KOPT-K1 (cell line): ENCODE measurements at regions not wholly inside any gene's neighbourhood (a gene's known extent, or its start where the extent isn't known, plus 50 kb on each side); places are given as distances from the start of the nearest gene placed in this dataset.

ENCODE experiments used
- H3K27ac ChIP-seq: fragments of 200-600 bp; sonication (generic); 2 replicates; pipeline ENCODE4 v1.5.1; 2016; ENCODE audit warnings: antibody characterized with exemption, mild to moderate bottlenecking, low read depth, low read length; ENCODE audit not compliant: poor library complexity, severe bottlenecking
- H3K36me3 ChIP-seq: fragments of 200-600 bp; sonication (generic); 2 replicates; pipeline ENCODE4 v1.5.1; 2017; ENCODE audit warnings: antibody characterized with exemption, mild to moderate bottlenecking, low read length, moderate library complexity; ENCODE audit not compliant: insufficient read depth
- H3K9me3 ChIP-seq: fragments of 200-600 bp; sonication (generic); 2 replicates; pipeline ENCODE4 v1.5.1; 2017; ENCODE audit warnings: antibody characterized with exemption, low read length, mild to moderate bottlenecking; ENCODE audit not compliant: insufficient read depth, poor library complexity, severe bottlenecking

DNA sequence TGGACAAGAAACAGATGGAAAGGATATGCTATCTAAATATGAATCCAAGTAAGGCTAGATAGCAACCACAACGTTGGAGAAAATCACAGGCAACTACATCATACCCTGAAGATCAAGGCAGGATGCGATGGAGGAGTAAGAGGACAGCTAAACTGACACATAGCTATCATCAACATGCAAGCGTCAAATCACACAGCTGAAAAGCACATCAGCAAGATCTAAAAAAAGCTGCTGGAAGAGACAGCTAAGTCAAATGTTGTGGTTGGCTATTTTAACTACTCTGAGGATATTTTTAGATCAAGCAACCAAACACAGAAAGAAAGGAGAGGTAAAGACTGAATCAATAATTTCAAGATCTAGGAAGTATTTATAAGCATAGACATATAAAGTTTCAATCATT, 466.9 kb downstream of the BRD1 start:
- Histone ChIP-seq H3K36me3 (no peaks in the 10 kb centered on the region), H3K27ac (no peak overlapping the region), H3K9me3 (no peaks in the 10 kb centered on the region)

DNA sequence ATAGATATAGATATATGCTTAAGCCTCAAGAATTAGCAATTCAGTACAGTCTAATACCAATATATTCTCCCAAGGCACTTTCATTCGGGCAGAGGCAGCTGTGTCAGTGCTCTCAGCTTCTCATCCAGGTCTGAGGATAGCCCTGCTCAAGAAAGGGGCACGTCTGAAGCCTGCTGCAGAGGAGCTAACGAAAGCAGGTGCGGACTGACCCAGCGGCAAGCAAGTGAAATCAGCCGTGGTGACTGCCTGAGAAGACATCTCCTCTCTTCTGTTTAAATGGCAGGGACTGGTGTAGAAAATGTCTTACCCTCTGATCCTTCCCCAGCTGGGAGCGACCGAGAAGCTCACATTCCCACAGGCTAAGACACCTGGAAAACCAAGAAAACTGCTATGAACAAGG, 468.6 kb downstream of the BRD1 start:
- no peaks in the 10 kb centered on the region for H3K36me3 ChIP-seq
- H3K9me3 ChIP-seq, result no peaks in the 10 kb centered on the region
- H3K27ac ChIP-seq, result no peak overlapping the region

DNA sequence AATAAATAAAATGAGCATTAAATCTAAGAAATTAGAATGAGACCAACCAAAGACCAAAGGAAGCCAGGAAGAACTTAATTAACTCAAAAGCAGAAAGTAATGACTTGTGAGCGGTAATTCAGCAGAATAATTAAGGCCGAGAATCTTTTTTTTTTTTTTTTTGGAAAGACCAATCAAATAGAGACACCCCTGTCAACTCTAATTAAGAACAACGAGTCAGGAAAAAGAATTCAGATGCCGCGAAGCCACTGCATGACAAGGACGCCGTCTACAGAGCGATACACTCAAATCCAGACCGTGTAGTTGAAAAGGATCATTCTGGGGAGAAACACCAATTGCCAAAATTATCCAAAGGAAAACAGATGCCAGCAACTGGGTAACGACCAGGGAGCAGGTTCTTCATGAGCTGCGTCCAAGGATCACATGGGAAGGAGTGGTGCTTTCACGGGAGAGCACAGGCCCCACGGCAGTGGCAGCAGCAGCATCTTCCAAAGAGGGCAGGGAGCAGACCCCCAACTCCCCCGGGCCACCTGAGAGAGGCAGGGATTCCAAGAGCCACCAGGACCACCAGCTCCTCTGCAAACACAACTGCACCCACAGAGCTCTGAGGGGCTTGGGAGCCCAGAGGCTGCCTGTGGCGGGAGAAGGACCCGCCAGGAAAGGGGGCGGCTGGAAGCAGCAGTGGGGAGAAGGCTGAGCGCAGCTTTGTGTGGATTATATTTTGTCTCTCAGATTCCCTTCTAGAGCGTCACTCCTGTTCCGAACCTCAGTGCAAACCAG, 469.8 kb downstream of the BRD1 start:
- no peaks in the 10 kb centered on the region for H3K36me3 ChIP-seq
- H3K27ac ChIP-seq, result no peak overlapping the region
- no peaks in the 10 kb centered on the region for H3K9me3 ChIP-seq

DNA sequence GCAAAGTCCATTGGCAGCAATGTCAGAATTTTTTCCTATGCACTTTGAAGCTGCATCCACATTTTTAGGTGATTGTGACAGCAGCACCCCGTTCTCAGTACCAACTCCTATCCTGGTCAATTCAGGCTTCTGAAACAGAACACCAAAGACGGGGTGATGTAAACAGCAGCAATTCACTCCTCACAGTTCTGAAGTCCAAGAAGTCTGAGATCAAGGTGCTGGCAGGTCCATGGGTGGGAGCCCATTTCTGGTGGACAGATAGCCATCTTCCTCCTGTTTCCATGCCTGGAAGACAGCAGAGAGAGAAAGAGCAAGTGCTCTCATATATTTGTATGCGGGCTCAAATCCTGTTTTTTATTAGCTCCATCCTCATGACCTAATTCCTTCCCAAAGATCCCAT, 471.2 kb downstream of the BRD1 start:
- Histone ChIP-seq H3K9me3 (no peaks in the 10 kb centered on the region), H3K36me3 (no peaks in the 10 kb centered on the region), H3K27ac (no peak overlapping the region)

DNA sequence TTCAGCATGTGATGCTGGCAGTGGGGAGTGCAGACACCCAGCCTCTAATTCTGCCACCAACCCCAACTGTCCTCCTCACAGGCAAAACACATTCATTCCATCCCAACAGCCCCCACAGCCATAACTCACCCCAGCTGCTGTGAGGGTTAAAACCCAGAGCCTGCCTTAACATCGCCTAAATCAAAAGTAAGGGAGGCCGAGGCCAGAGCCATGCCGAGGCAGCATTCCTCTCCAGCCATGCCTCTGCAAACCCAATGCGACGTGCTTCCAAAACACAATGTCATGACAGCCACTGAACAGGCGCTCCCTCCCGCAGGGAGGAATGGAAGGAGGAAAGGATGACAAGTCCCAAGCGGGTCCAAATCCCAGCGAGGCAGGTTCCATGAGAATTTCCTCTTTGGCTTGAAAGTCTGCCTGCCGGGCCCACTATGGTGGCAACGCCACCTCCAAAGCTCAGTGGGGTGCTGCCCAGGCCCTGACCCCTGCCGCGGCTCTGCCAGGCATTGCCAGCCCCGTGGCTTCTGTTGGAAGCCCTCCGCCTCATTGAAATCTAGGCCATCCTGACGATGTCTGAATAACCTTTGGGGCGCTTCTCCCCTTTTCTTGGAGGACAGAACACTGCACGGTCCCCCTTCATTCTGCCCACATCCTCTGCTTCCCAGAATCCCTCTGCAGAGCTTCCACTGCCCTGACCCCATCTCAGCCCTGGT, 472.3 kb downstream of the BRD1 start:
- no peaks in the 10 kb centered on the region for H3K36me3 ChIP-seq
- H3K9me3 ChIP-seq, result no peaks in the 10 kb centered on the region
- no peak overlapping the region for H3K27ac ChIP-seq

DNA sequence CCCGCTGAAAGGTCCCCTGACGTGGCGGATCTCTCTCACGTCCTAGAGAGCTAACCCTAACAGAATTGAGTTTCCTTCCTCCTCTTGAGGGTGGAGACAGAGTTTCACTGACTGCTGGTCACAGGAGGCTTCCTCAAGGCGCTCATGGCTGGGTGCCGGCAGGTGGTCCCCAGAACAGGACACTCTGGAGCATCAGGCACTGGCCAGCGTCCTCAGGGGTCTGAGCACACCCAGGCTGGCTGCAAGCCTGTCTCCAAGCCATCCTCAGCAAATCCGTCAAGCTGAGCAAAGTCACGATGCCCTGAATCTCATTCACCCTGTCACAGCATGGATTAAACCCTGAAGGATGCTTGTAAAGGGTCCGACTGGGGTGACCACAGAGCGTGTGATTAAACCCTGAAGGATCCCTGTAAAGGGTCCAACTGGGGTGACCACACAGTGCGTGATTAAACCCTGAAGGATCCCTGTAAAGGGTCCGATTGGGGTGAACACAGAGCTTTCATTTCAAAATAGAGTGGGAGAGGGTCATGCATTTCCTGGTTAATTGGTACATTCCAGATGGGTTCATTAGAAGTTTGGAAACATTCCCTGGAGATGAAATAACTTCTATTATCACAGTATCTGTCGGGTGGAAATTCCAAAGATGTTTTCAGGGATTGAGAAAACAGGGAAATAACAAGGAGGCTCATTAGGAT, 473.0 kb downstream of the BRD1 start:
- Histone ChIP-seq H3K9me3 (no peaks in the 10 kb centered on the region), H3K27ac (no peak overlapping the region), H3K36me3 (no peaks in the 10 kb centered on the region)

DNA sequence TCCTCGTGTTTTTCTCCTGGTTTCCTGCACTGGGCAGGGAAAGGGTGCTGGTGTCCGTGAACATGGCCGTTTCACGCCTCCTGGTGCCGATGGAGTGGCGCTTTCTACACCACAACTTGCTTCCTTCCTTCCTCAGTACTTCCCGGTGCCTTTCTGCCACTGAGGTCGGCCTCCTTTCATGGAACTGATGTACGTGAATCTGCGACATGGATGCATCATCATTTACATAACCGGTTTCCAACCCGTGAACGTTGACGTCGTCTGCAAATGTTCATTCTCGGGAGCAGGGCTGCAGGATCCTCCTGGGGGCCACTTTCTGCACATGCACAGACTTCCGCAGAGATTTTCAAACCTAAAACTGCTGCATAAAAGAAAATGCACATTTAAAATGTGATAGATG, 474.4 kb downstream of the BRD1 start:
- Histone ChIP-seq H3K9me3 (no peaks in the 10 kb centered on the region), H3K36me3 (no peaks in the 10 kb centered on the region), H3K27ac (no peak overlapping the region)

DNA sequence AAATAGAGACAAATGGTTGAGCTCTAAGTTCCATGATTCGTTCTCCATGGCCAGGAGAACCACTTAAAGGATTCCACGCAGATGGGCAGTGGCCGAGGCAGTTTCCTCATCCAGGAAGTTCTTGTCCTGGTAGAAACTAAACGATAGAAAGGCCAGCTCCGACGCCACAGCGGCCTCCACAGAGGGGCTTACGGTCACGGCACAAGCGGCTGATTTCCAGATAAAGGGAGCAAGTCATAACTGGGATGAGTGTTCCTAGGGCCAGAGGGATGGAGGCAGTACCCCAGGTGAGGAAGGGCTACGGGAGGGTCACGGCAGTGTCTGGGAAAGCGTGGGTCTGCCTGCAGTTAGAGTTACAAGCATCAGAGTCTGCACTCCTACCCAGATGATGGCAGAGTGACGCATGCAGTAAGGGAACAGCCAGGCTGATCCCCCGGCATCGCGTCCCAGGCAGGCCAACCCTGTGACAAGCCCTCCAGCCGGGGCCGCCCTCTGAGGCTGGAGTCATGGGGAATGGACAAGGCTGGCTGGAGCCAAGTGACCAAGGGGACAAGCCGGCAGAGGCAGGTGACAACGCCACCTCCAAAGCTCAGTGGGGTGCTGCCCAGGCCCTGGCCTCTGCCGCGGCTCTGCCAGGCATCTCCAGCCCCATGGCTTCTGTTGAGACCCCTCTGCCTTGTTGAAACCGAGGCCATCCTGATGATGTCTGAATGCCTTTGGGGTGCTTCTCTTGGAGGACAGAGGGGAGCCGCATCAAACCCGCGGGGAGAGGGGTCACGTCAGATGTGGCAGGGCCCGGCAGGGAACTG, 475.1 kb downstream of the BRD1 start:
- Histone ChIP-seq H3K9me3 (no peaks in the 10 kb centered on the region), H3K27ac (no peak overlapping the region), H3K36me3 (no peaks in the 10 kb centered on the region)

DNA sequence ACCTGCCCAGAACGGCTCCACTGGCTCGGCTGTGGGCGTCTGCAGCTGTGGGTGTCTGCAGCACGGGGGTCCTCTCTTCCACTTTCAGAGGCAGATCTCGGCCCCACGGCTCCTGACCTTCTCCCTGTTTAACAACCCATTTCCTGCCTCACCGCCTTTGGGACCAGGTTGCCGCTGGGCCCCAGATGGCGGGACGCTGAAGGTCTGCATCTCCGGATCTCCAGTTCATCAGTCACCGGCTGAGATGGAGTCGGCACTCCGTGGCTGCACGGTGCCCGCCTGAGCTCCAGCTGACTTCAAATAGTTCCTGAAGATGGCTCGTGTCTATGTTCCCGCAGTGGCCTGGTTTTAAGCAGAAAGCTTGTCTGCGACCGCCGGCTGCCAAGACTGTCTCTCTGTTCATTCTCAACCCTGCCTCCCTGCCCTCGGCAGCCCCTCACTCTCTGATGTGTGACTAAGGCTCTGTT, 475.9 kb downstream of the BRD1 start:
- Histone ChIP-seq H3K9me3 (no peaks in the 10 kb centered on the region), H3K27ac (no peak overlapping the region), H3K36me3 (no peaks in the 10 kb centered on the region)

DNA sequence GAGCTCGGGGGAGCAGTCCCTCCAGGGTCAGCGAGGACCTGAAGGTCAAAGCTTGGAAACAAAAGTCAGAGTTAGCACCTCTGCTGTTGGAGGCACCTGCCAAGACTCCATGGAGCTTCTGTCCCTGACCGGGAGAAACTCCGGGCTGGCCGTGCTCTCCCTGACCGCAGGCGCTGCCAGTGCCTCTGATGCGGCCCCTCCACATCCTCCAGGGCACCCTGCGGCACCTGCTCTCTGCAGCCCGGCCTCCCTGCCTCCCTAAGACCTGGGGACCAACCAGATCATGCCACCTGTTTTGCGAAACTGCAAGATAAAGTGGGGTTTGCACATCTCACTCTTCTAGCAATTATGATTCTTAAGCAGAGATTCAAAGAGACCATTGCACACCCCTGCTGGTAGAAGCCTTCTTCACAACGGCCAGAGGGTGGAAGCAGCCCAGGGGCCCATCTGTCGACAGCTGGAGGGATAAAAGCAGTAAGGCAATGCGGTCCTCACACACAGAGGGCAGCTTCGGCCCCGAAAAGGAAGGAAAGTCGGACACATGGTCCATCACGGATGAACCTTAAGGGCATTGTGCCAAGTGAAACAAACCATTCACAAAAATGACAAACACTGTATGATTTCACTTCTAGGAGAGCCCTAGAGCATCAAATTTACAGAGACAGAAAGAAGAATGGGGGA, 477.1 kb downstream of the BRD1 start:
- no peak overlapping the region for H3K27ac ChIP-seq
- H3K36me3 ChIP-seq, result no peaks in the 10 kb centered on the region
- no peaks in the 10 kb centered on the region for H3K9me3 ChIP-seq

DNA sequence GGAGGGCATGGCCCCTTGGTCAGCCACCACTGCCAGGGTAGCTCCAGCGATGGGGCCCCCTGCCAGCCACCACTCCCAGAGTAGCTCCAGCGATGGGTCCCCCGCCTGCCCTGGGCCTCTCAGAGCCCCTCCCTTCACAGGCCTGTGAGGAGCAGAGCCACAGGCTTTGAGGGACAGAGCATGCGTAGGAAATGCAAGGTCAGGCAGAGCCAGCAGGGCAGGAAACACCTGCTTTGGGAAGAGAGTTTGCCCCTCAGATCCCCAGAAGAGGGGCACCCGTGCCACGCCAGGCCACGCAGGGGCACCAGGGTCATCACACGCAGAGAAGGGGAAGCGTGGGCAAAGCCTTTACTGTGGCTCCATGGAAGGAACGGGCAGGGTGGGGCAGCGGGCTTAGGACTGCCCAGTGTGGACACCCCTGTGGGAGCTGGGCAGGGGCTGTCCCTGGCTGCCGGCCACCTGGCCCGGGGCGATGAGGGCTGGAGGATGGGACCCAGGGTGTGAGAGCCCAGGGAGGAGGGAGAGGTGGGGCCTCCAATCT, 477.8 kb downstream of the BRD1 start:
- Histone ChIP-seq H3K36me3 (no peaks in the 10 kb centered on the region), H3K9me3 (no peaks in the 10 kb centered on the region), H3K27ac (no peak overlapping the region)

DNA sequence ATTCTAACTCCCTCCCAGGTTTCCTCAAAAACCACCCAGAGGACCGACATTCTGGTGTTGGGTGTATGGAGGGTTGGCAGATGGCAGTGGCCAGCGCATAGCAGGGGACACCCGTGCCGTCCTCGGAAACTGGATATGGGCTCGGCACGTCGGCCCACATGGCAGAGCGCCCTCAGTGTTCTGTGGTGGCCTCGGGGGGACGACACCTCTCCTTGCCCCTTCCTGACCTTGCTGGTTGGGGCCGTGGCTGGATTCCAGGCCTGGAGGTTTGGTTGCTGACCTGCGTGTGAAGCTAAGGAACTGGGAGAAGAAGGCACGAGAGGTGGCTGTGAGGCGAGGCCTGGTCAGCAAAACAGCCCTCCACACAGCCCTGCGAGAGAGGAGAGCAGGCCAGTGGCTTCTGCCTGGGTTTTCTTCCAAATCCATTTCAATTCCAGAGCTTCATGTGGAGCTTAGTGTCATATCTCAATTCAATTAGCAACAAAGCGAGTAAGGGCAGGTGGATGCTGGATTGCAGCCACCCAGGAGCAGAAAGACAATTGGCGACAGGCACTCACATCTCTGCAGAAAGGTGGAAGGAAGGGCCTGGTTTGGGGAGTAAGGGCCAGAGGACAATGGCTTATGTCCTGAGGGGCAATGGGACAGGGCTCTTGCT, 478.4 kb downstream of the BRD1 start:
- H3K9me3 ChIP-seq, result no peaks in the 10 kb centered on the region
- H3K27ac ChIP-seq, result no peak overlapping the region
- no peaks in the 10 kb centered on the region for H3K36me3 ChIP-seq

DNA sequence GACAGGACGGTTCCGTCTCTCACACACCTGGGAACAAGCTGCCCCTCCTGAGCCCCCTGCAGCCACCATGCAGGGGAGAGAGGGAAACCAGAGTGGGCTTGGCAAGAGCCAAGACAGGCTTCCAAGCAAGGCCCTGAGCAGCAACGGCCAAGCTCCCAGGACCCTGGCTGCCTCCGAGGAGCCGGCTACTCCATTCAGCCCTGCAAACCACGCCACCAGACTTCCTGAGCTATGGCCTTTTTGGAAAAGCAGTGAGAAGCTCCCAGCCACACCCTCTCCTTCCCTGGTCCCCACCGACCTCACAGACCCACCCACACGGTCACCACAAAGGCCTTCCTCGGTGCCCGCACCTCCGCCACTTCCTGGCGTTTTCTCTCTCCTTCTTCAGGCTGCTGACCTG, 479.0 kb downstream of the BRD1 start:
- H3K9me3 ChIP-seq, result no peaks in the 10 kb centered on the region

DNA sequence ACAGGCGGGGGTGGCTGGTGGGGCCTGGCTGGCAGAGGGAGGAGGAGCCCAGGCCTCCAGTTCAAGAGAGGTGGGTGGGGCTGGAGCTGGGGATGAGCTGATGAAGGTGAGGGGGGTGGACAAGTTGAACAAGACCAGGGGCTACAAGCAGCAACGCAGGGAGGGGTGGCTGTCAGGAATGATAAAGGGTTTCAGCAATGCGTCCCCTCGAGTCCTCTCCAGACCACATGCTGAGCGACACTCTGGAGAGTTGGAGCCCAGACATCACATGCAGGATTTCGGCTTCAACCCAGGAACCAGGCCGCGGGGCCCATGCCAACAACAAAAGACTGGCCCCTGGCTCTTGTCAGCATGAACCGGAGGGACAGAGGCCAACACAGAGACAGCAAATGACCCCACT, 480.3 kb downstream of the BRD1 start:
- Histone ChIP-seq H3K27ac (no peak overlapping the region), H3K9me3 (no peaks in the 10 kb centered on the region), H3K36me3 (no peaks in the 10 kb centered on the region)

More for the DNA sequence above, 479.0 kb downstream of the BRD1 start:
- no peak overlapping the region for H3K27ac ChIP-seq
- H3K36me3 ChIP-seq, result no peaks in the 10 kb centered on the region
